ENCODE measurements at regions not wholly inside any gene's neighbourhood (a gene's known extent, or its start where the extent isn't known, plus 50 kb on each side); places are given as distances from the start of the nearest gene placed in this dataset.

DNA sequence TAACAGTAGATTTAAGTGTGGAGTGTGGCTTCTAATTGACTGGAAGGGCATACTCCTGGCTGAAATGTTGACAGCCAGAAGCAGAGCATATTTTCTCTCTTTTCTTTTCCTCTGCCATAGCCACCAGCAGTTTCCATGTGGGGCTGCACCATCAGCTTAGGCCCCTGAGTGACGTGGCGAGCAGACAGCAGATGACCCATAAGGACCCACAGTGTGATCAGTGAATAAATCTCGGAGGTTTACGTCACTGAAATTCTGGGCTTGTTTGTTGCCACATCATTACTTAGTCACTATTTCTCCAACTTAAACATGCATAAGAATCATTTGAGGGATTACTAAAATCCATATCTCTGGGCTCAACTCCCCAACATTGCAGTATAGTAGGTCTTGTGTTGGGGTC is 549.7 kb upstream of the TMEM132C start:
- DNase-seq (ENCODE audit: low read depth): no peak
- TF ChIP-seq MYC (IDR thresholded peaks at IDR 0.05; ENCODE audit: low read depth, low read length) (no peak), CTCF (IDR thresholded peaks at IDR 0.05; ENCODE audit: low read depth, low read length) (no peak), POLR2A (IDR thresholded peaks at IDR 0.05; ENCODE audit: extremely low read depth, insufficient read length) (no peak), MAX (IDR thresholded peaks at IDR 0.05; ENCODE audit: low read depth, low read length) (no peak)
- H3K4me3 ChIP-seq (ENCODE audit: low read depth, low read length): no peak overlapping the region

DNA sequence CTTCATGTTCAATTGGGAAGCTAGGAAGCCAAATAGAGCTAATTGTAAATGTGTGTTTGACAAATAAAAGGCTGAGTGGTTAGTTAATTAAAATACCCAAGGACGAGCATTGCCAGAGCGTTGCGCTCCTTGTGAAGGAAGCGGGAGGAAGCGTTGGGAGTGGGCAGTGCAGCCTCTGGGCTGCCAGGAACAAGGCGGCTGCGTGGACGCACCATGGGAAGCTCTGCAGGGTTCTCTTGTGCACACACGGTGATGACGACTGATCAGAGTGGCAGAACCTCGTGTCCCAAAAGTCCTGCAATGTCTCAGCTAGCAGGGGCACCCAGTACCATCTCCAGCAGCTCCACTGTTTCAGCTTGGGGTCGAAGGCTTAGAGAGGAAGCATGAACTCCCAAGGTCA is 546.6 kb upstream of the TMEM132C start:
- H3K4me3 ChIP-seq (ENCODE audit: low read depth, low read length): no peak overlapping the region
- TF ChIP-seq MAX (IDR thresholded peaks at IDR 0.05; ENCODE audit: low read depth, low read length) (no peak), CTCF (IDR thresholded peaks at IDR 0.05; ENCODE audit: low read depth, low read length) (no peak)
- DNase-seq (ENCODE audit: low read depth): no peak

GRCh38 chr12:127722611-127723010 is 544.4 kb upstream of the TMEM132C start:
- no peak overlapping the region for H3K4me3 ChIP-seq (ENCODE audit: low read depth, low read length)
- TF ChIP-seq MYC (IDR thresholded peaks at IDR 0.05; ENCODE audit: low read depth, low read length) (no peak), CTCF (IDR thresholded peaks at IDR 0.05; ENCODE audit: low read depth, low read length) (no peak), POLR2A (IDR thresholded peaks at IDR 0.05; ENCODE audit: extremely low read depth, insufficient read length) (no peak), MAX (IDR thresholded peaks at IDR 0.05; ENCODE audit: low read depth, low read length) (no peak)
- DNase-seq (ENCODE audit: low read depth): no peak

DNA sequence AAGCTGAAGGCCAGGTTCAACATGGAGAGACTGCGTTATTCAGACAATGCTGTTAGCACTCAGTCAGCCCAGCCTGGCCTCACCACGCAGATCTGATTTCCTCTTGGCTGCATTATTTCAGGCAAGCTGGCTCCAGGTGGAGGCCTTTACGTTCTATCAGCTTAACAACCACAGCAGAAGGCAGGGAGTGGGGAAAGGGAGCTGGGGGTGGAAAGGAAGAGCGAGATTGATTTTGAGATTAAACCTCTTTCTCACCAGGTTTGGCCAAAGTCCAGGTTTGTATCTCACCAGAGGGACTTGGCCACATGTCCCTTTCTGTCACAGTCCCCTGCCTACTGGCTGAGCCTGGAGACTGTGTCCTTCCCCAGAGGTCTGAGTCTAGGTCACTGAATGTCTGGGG is 543.7 kb upstream of the TMEM132C start:
- DNase-seq (ENCODE audit: low read depth): no peak
- no peak overlapping the region for H3K4me3 ChIP-seq (ENCODE audit: low read depth, low read length)
- TF ChIP-seq MYC (IDR thresholded peaks at IDR 0.05; ENCODE audit: low read depth, low read length) (no peak), CTCF (IDR thresholded peaks at IDR 0.05; ENCODE audit: low read depth, low read length) (no peak), MAX (IDR thresholded peaks at IDR 0.05; ENCODE audit: low read depth, low read length) (no peak), POLR2A (IDR thresholded peaks at IDR 0.05; ENCODE audit: extremely low read depth, insufficient read length) (no peak)

GRCh38 chr12:127726671-127727315 is 540.2 kb upstream of the TMEM132C start:
- no peak for DNase-seq (ENCODE audit: low read depth)
- TF ChIP-seq POLR2A (IDR thresholded peaks at IDR 0.05; ENCODE audit: extremely low read depth, insufficient read length) (no peak), MYC (IDR thresholded peaks at IDR 0.05; ENCODE audit: low read depth, low read length) (no peak), MAX (IDR thresholded peaks at IDR 0.05; ENCODE audit: low read depth, low read length) (no peak), CTCF (IDR thresholded peaks at IDR 0.05; ENCODE audit: low read depth, low read length) (no peak)
- no peak overlapping the region for H3K4me3 ChIP-seq (ENCODE audit: low read depth, low read length)
